GM18873 (cell line): ENCODE measurements at regions not wholly inside any gene's neighbourhood (a gene's known extent, or its start where the extent isn't known, plus 50 kb on each side); places are given as distances from the start of the nearest gene placed in this dataset.
A peak's percentile ranks its signal among the peaks of the same experiment; 100 is the strongest.

ENCODE experiments used
- ATAC-seq: cut with Tn5 transposase; IDR thresholded peaks from one replicate; pipeline ENCODE4 v1.9.1; 2021; ENCODE audit warnings: mild to moderate bottlenecking, moderate library complexity, moderate number of reproducible peaks; ENCODE audit not compliant: unreplicated experiment, low FRiP score

GRCh38 chr7:126378642-126379041 is 874.1 kb downstream of the GRM8 start:
- ATAC-seq: no peak

- ATAC-seq: no peak
Measured at GRCh38 chr7:126370038-126370668, 882.6 kb downstream of the GRM8 start.

- ATAC-seq: no peak
Measured at GRCh38 chr7:126362746-126363145, 890.0 kb downstream of the GRM8 start.

- no peak for ATAC-seq
Measured at GRCh38 chr7:126361183-126361582, 891.6 kb downstream of the GRM8 start.

GRCh38 chr7:126339813-126340212 is 912.9 kb downstream of the GRM8 start:
- ATAC-seq: no peak

- no peak for ATAC-seq
Measured at GRCh38 chr7:126305671-126306070, 947.1 kb downstream of the GRM8 start.

GRCh38 chr7:126303926-126304325 is 948.8 kb downstream of the GRM8 start:
- no peak for ATAC-seq

- no peak for ATAC-seq
Measured at GRCh38 chr7:126302639-126303038, 950.1 kb downstream of the GRM8 start.

- no peak for ATAC-seq
Measured at GRCh38 chr7:126286317-126286716, 966.4 kb downstream of the GRM8 start.

GRCh38 chr7:126236261-126236660 is 1016.5 kb downstream of the GRM8 start:
- no peak for ATAC-seq

- no peak for ATAC-seq
Measured at GRCh38 chr7:126228356-126229061, 1024.2 kb downstream of the GRM8 start.

- no peak for ATAC-seq
Measured at GRCh38 chr7:126227643-126228042, 1025.1 kb downstream of the GRM8 start.

GRCh38 chr7:126227055-126227454 is 1025.7 kb downstream of the GRM8 start:
- no peak for ATAC-seq

- ATAC-seq: no peak
Measured at GRCh38 chr7:126223729-126224128, 1029.0 kb downstream of the GRM8 start.

GRCh38 chr7:126222782-126223181 is 1030.0 kb downstream of the GRM8 start:
- no peak for ATAC-seq

GRCh38 chr7:126215785-126216184 is 1037.0 kb downstream of the GRM8 start:
- no peak for ATAC-seq

- no peak for ATAC-seq
Measured at GRCh38 chr7:126213876-126214275, 1038.9 kb downstream of the GRM8 start.

- no peak for ATAC-seq
Measured at GRCh38 chr7:126211875-126212274, 1040.9 kb downstream of the GRM8 start.

- peak; percentile 76 for ATAC-seq
Measured at GRCh38 chr7:126210707-126211106, 1042.0 kb downstream of the GRM8 start.

- ATAC-seq: no peak
Measured at GRCh38 chr7:126203185-126203584, 1049.6 kb downstream of the GRM8 start.

GRCh38 chr7:126202177-126202576 is 1050.6 kb downstream of the GRM8 start:
- no peak for ATAC-seq

- ATAC-seq: no peak
Measured at GRCh38 chr7:126185959-126186580, 1066.7 kb downstream of the GRM8 start.
